DOHH2 (cell line): ENCODE measurements at regions not wholly inside any gene's neighbourhood (a gene's known extent, or its start where the extent isn't known, plus 50 kb on each side); places are given as distances from the start of the nearest gene placed in this dataset.

Experiments used
- EZH2phosphoT487 ChIP-seq: fragments of 200-600 bp; sonication (generic); IDR thresholded peaks from 2 replicates; pipeline ENCODE4 v1.6.1; 2017; ENCODE audit warnings: borderline replicate concordance, mild to moderate bottlenecking, antibody characterized with exemption, low read length, moderate library complexity, mixed read lengths
- TF ChIP-seq, protein P1 (sequence below): fragments of 200-600 bp; sonication (generic); IDR thresholded peaks from one replicate; pipeline ENCODE4 v1.5.1; 2014; ENCODE audit warnings: antibody characterized with exemption, mild to moderate bottlenecking, low read depth, low read length; ENCODE audit not compliant: poor library complexity, severe bottlenecking

DNA sequence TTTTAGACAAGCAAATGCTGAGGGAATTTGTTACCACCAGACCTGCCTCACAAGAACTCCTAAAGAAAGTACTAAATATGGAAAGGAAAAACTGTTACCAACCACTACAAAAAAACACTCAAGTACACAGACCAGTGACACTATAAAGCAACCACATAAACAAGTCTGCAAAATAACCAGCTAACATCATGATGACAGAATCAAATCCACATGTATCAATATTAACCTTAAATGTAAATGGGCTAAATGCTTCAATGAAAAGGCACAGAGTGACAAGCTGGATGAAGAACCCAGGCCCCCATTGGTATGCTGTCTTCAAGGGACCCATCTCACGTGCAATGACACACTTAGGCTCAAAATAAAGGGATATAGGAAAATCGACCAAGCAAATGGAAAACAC, 529.9 kb upstream of the CAMK1G start:
- TF ChIP-seq, protein P1, sequence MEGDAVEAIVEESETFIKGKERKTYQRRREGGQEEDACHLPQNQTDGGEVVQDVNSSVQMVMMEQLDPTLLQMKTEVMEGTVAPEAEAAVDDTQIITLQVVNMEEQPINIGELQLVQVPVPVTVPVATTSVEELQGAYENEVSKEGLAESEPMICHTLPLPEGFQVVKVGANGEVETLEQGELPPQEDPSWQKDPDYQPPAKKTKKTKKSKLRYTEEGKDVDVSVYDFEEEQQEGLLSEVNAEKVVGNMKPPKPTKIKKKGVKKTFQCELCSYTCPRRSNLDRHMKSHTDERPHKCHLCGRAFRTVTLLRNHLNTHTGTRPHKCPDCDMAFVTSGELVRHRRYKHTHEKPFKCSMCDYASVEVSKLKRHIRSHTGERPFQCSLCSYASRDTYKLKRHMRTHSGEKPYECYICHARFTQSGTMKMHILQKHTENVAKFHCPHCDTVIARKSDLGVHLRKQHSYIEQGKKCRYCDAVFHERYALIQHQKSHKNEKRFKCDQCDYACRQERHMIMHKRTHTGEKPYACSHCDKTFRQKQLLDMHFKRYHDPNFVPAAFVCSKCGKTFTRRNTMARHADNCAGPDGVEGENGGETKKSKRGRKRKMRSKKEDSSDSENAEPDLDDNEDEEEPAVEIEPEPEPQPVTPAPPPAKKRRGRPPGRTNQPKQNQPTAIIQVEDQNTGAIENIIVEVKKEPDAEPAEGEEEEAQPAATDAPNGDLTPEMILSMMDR: no peak
- TF ChIP-seq EZH2phosphoT487: no peak
